Cardiac fibroblast (primary cell): ENCODE measurements at regions not wholly inside any gene's neighbourhood (a gene's known extent, or its start where the extent isn't known, plus 50 kb on each side); places are given as distances from the start of the nearest gene placed in this dataset.

Experiments
- DNase-seq, 2 donors: peaks; one replicate each; pipeline versions ENCODE4 v3.0.0 to v3.0.0-alpha.2; 2010; ENCODE audit warnings: low read depth in 2 of 2
- H3K4me3 ChIP-seq, 2 donors: replicated peaks in 1 of 2; 1 replicate in 1 of 2; 2 replicates in 1 of 2; pipeline ENCODE4 v1.5.1; 2011; ENCODE audit warnings: low read depth in 2 of 2, low read length in 2 of 2, mild to moderate bottlenecking in 2 of 2, moderate library complexity in 1 of 2
- CTCF ChIP-seq: IDR thresholded peaks from one replicate; pipeline ENCODE4 v1.5.1; 2011; ENCODE audit warnings: low read depth, mild to moderate bottlenecking, low read length, inconsistent platforms

GRCh38 chr3:117964814-117965213 is 1069.8 kb downstream of the IGSF11 start:
- no peak overlapping the region for H3K4me3 ChIP-seq
- no peak for DNase-seq
- no peak for TF ChIP-seq CTCF

DNA sequence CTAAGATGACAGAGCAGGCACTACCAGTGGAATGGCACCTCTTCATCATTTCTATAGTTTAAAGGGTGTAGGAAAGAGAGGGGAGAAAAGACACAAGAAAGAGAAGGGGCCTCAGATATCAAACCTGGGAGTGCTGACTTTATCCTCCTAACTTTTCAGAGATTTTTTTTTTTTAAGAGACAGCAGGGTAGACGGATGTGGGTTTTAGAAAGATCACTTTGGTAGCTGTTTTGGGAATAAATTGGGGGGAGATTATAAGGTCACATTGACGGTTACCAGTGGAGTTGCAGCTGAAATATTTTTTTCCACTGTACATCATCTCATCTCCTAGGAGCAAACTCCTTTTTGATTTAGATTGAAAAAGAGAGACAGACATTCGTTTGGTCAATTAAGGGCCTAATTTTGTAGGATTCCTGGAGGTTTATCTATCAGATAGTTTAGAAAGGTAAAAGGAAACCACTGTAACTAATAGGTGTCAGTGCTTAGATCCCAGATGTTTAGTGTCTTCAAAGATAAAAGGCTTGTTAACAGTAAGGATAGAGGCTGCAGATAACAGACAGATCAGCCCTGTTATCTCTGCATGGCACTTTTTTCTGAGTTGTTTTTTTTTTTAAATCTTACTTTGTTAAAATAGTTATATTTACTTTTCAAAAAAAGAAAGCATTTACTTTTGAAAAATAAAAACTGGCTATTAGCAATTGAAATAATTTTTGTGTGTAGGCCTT is 1057.0 kb downstream of the IGSF11 start:
- H3K4me3 ChIP-seq: no peak overlapping the region
- no peak for DNase-seq
- TF ChIP-seq CTCF: no peak

GRCh38 chr3:117979466-117979865 is 1055.2 kb downstream of the IGSF11 start:
- H3K4me3 ChIP-seq: no peak overlapping the region
- no peak for TF ChIP-seq CTCF

GRCh38 chr3:117987256-117987655 is 1047.4 kb downstream of the IGSF11 start:
- no peak for DNase-seq
- no peak overlapping the region for H3K4me3 ChIP-seq
- no peak for TF ChIP-seq CTCF

More at GRCh38 chr3:117979466-117979865, 1055.2 kb downstream of the IGSF11 start:
- no peak for DNase-seq

- no peak for DNase-seq
- no peak overlapping the region for H3K4me3 ChIP-seq
- no peak for TF ChIP-seq CTCF
Measured at GRCh38 chr3:117989982-117990381, 1044.7 kb downstream of the IGSF11 start.

DNA sequence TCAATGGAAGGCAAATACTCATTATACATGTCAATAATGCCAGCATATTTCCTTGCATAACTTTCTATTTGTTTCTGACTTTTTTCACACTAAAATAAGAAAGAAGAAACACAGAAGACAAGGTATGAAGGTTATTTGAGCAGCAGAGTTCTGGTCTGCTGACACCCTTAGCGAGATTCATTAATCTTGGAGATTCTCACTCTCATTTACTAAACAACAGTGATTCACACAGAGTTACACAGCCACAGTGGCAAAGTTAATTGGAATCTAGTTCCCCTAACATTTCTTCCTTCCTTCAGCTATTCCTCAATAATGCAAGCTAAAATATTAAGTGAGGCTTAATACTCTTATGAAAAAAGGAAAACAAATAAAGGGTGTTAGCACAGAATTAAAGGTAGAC is 1044.0 kb downstream of the IGSF11 start:
- DNase-seq: no peak
- TF ChIP-seq CTCF: no peak

More for the DNA sequence above, 1044.0 kb downstream of the IGSF11 start:
- H3K4me3 ChIP-seq: no peak overlapping the region
